SK-N-SH treated with all-trans-retinoic acid at 6 μM for 48 hours (cell line): ENCODE measurements at regions not wholly inside any gene's neighbourhood (a gene's known extent, or its start where the extent isn't known, plus 50 kb on each side); places are given as distances from the start of the nearest gene placed in this dataset.

ENCODE experiments used
- ATAC-seq: fragments of 200-7000 bp; cut with Tn5 transposase; 3 replicates; pipeline ENCODE4 v1.9.1; 2020; ENCODE audit warnings: mild to moderate bottlenecking, moderate library complexity
- ARNTL ChIP-seq: fragments of 450-650 bp; formaldehyde crosslinking; IDR thresholded peaks from 2 replicates; pipeline ENCODE4 v1.5.0; 2020; ENCODE audit warnings: low read depth, mild to moderate bottlenecking, moderate library complexity, borderline replicate concordance
- BACH2 ChIP-seq: fragments of 250-450 bp; sonication (Bioruptor Pico); IDR thresholded peaks from 2 replicates; pipeline ENCODE4 v1.9.0; 2021; ENCODE audit warnings: mild to moderate bottlenecking, borderline replicate concordance
- CSDC2 ChIP-seq: fragments of 250-450 bp; sonication (Bioruptor Pico); IDR thresholded peaks from 2 replicates; pipeline ENCODE4 v1.5.0; 2020; ENCODE audit warnings: mild to moderate bottlenecking, moderate library complexity
- CSRNP3 ChIP-seq: fragments of 250-450 bp; sonication (Bioruptor Pico); IDR thresholded peaks from 2 replicates; pipeline ENCODE4 v1.5.1; 2021; ENCODE audit warnings: mild to moderate bottlenecking, moderate library complexity
- ESRRG ChIP-seq: fragments of 250-450 bp; sonication (Bioruptor Pico); IDR thresholded peaks from 2 replicates; pipeline ENCODE4 v1.6.1; 2021; ENCODE audit warnings: mild to moderate bottlenecking
- GLIS3 ChIP-seq: fragments of 250-450 bp; sonication (Bioruptor Pico); IDR thresholded peaks from 2 replicates; pipeline ENCODE4 v1.5.0; 2020; ENCODE audit warnings: mild to moderate bottlenecking, moderate library complexity
- ISL1 ChIP-seq: fragments of 250-450 bp; sonication (Bioruptor Pico); IDR thresholded peaks from 2 replicates; pipeline ENCODE4 v2.1.2; 2022; ENCODE audit warnings: mild to moderate bottlenecking, moderate library complexity
- OSR1 ChIP-seq: fragments of 250-450 bp; sonication (Bioruptor Pico); IDR thresholded peaks from 2 replicates; pipeline ENCODE4 v1.8.0; 2022; ENCODE audit warnings: moderate library complexity, mild to moderate bottlenecking, inconsistent platforms
- PATZ1 ChIP-seq: fragments of 250-450 bp; sonication (Bioruptor Pico); IDR thresholded peaks from 2 replicates; pipeline ENCODE4 v1.8.0; 2020; ENCODE audit warnings: mild to moderate bottlenecking, moderate library complexity, borderline replicate concordance
- PPARA ChIP-seq: fragments of 250-450 bp; sonication (Bioruptor Pico); IDR thresholded peaks from 2 replicates; pipeline ENCODE4 v1.5.0; 2020; ENCODE audit warnings: mild to moderate bottlenecking, borderline replicate concordance
- RARB ChIP-seq: fragments of 250-450 bp; sonication (Bioruptor Pico); IDR thresholded peaks from 2 replicates; pipeline ENCODE4 v1.8.0; 2021; ENCODE audit warnings: mild to moderate bottlenecking, moderate library complexity
- SNAI2 ChIP-seq: fragments of 250-450 bp; sonication (Bioruptor Pico); IDR thresholded peaks from 2 replicates; pipeline ENCODE4 v1.5.0; 2020; ENCODE audit warnings: mild to moderate bottlenecking, moderate library complexity
- TCF4 ChIP-seq: fragments of 250-450 bp; sonication (Bioruptor Pico); IDR thresholded peaks from 2 replicates; pipeline ENCODE4 v1.8.0; 2021; ENCODE audit warnings: mild to moderate bottlenecking, moderate library complexity, borderline replicate concordance
- TOX ChIP-seq: fragments of 250-450 bp; sonication (Bioruptor Pico); IDR thresholded peaks from 2 replicates; pipeline ENCODE4 v1.8.0; 2021; ENCODE audit warnings: mild to moderate bottlenecking, moderate library complexity, borderline replicate concordance
- ZC3H10 ChIP-seq: fragments of 250-450 bp; sonication (Bioruptor Pico); IDR thresholded peaks from 2 replicates; pipeline ENCODE4 v1.5.1; 2021; ENCODE audit warnings: mild to moderate bottlenecking, moderate library complexity
- ZFP3 ChIP-seq: fragments of 250-450 bp; sonication (Bioruptor Pico); IDR thresholded peaks from 2 replicates; pipeline ENCODE4 v1.5.0; 2020; ENCODE audit warnings: mild to moderate bottlenecking, moderate library complexity
- ZFP30 ChIP-seq: fragments of 450-650 bp; formaldehyde crosslinking; IDR thresholded peaks from 2 replicates; pipeline ENCODE4 v1.5.0; 2022; ENCODE audit warnings: mild to moderate bottlenecking, moderate library complexity
- ZNF565 ChIP-seq: fragments of 450-650 bp; formaldehyde crosslinking; conservative IDR thresholded peaks from 2 replicates; pipeline ENCODE4 v1.5.0; 2020; ENCODE audit warnings: low read depth, mild to moderate bottlenecking, moderate library complexity
- ZNF70 ChIP-seq: fragments of 450-650 bp; formaldehyde crosslinking; IDR thresholded peaks from 2 replicates; pipeline ENCODE4 v1.5.0; 2020; ENCODE audit warnings: mild to moderate bottlenecking, moderate library complexity
- ZNF8 ChIP-seq: fragments of 450-650 bp; formaldehyde crosslinking; IDR thresholded peaks from 2 replicates; pipeline ENCODE4 v1.5.0; 2020; ENCODE audit warnings: mild to moderate bottlenecking, moderate library complexity
- TF ChIP-seq, protein P1 (sequence below): fragments of 250-450 bp; sonication (Bioruptor Pico); IDR thresholded peaks from 2 replicates; pipeline ENCODE4 v1.5.0; 2020; ENCODE audit warnings: mild to moderate bottlenecking, moderate library complexity
- TF ChIP-seq, protein P2 (sequence below): fragments of 250-450 bp; sonication (Bioruptor Pico); IDR thresholded peaks from 2 replicates; pipeline ENCODE4 v1.5.1; 2020; ENCODE audit warnings: low read depth, mild to moderate bottlenecking, moderate library complexity
- TF ChIP-seq, protein P3 (sequence below): fragments of 250-450 bp; sonication (Bioruptor Pico); IDR thresholded peaks from 2 replicates; pipeline ENCODE4 v1.8.0; 2021; ENCODE audit warnings: low read depth, mild to moderate bottlenecking, moderate library complexity, borderline replicate concordance

- ATAC-seq: no peak
- TF ChIP-seq, protein P1, sequence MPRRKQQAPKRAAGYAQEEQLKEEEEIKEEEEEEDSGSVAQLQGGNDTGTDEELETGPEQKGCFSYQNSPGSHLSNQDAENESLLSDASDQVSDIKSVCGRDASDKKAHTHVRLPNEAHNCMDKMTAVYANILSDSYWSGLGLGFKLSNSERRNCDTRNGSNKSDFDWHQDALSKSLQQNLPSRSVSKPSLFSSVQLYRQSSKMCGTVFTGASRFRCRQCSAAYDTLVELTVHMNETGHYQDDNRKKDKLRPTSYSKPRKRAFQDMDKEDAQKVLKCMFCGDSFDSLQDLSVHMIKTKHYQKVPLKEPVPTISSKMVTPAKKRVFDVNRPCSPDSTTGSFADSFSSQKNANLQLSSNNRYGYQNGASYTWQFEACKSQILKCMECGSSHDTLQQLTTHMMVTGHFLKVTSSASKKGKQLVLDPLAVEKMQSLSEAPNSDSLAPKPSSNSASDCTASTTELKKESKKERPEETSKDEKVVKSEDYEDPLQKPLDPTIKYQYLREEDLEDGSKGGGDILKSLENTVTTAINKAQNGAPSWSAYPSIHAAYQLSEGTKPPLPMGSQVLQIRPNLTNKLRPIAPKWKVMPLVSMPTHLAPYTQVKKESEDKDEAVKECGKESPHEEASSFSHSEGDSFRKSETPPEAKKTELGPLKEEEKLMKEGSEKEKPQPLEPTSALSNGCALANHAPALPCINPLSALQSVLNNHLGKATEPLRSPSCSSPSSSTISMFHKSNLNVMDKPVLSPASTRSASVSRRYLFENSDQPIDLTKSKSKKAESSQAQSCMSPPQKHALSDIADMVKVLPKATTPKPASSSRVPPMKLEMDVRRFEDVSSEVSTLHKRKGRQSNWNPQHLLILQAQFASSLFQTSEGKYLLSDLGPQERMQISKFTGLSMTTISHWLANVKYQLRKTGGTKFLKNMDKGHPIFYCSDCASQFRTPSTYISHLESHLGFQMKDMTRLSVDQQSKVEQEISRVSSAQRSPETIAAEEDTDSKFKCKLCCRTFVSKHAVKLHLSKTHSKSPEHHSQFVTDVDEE (CRISPR knock-in tag): no peak
- no peak for TF ChIP-seq TOX (CRISPR knock-in tag)
- TF ChIP-seq PATZ1 (CRISPR knock-in tag): no peak
- TF ChIP-seq, protein P2, sequence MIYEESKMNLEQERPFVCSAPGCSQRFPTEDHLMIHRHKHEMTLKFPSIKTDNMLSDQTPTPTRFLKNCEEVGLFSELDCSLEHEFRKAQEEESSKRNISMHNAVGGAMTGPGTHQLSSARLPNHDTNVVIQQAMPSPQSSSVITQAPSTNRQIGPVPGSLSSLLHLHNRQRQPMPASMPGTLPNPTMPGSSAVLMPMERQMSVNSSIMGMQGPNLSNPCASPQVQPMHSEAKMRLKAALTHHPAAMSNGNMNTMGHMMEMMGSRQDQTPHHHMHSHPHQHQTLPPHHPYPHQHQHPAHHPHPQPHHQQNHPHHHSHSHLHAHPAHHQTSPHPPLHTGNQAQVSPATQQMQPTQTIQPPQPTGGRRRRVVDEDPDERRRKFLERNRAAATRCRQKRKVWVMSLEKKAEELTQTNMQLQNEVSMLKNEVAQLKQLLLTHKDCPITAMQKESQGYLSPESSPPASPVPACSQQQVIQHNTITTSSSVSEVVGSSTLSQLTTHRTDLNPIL: no peak
- TF ChIP-seq SNAI2: no peak
- no peak for TF ChIP-seq RARB (CRISPR knock-in tag)
- TF ChIP-seq ZNF565 (CRISPR knock-in tag): no peak
- TF ChIP-seq ESRRG: no peak
- TF ChIP-seq ZFP30 (CRISPR knock-in tag): no peak
- no peak for TF ChIP-seq OSR1 (CRISPR knock-in tag)
- TF ChIP-seq ZFP3 (CRISPR knock-in tag): no peak
- TF ChIP-seq CSRNP3 (CRISPR knock-in tag): no peak
- TF ChIP-seq GLIS3: no peak
- TF ChIP-seq TCF4: no peak
- no peak for TF ChIP-seq ZNF70 (CRISPR knock-in tag)
- TF ChIP-seq BACH2 (CRISPR knock-in tag): no peak
- TF ChIP-seq PPARA: no peak
- no peak for TF ChIP-seq CSDC2 (CRISPR knock-in tag)
- TF ChIP-seq, protein P3, sequence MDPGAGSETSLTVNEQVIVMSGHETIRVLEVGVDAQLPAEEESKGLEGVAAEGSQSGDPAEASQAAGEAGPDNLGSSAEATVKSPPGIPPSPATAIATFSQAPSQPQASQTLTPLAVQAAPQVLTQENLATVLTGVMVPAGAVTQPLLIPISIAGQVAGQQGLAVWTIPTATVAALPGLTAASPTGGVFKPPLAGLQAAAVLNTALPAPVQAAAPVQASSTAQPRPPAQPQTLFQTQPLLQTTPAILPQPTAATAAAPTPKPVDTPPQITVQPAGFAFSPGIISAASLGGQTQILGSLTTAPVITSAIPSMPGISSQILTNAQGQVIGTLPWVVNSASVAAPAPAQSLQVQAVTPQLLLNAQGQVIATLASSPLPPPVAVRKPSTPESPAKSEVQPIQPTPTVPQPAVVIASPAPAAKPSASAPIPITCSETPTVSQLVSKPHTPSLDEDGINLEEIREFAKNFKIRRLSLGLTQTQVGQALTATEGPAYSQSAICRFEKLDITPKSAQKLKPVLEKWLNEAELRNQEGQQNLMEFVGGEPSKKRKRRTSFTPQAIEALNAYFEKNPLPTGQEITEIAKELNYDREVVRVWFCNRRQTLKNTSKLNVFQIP (CRISPR knock-in tag): no peak
- TF ChIP-seq ARNTL (CRISPR knock-in tag): no peak
- TF ChIP-seq, all 23 proteins: peak for 0
Measured at GRCh38 chr13:102504002-102504401, 92.8 kb upstream of the TPP2 start.

DNA sequence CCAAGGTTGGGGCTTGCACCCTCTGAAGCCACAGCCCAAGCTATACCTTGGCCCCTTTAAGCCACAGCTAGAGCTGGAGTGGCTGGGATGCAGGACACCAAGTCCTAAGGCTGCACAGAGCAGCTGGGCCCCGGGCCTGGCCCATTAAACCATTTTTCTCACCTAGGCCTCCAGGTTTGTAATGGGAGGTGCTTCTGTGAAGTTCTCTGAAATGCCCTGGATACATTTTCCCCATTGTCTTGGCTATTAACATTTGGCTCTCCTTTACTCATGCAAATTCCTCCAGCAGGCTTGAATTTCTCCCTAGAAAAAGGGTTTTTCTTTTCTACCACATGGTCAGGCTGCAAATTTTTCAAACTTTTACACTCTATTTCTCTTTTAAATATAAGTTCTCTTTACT, 93.8 kb upstream of the FGF14 start:
- ATAC-seq: no peak
- TF ChIP-seq, protein P2: no peak
- TF ChIP-seq, protein P1 (CRISPR knock-in tag): no peak
- no peak for TF ChIP-seq ESRRG
- TF ChIP-seq ZC3H10 (CRISPR knock-in tag): no peak
- no peak for TF ChIP-seq TOX (CRISPR knock-in tag)
- no peak for TF ChIP-seq ISL1 (CRISPR knock-in tag)
- TF ChIP-seq ZNF565 (CRISPR knock-in tag): no peak
- no peak for TF ChIP-seq ZFP3 (CRISPR knock-in tag)
- TF ChIP-seq TCF4: no peak
- TF ChIP-seq PPARA: no peak
- no peak for TF ChIP-seq RARB (CRISPR knock-in tag)
- TF ChIP-seq ZNF70 (CRISPR knock-in tag): no peak
- no peak for TF ChIP-seq ZFP30 (CRISPR knock-in tag)
- TF ChIP-seq ZNF8 (CRISPR knock-in tag): no peak
- no peak for TF ChIP-seq SNAI2
- TF ChIP-seq GLIS3: no peak
- no peak for TF ChIP-seq PATZ1 (CRISPR knock-in tag)
- no peak for TF ChIP-seq BACH2 (CRISPR knock-in tag)
- TF ChIP-seq OSR1 (CRISPR knock-in tag): no peak
